Panc1 (cell line): ENCODE measurements at regions not wholly inside any gene's neighbourhood (a gene's known extent, or its start where the extent isn't known, plus 50 kb on each side); places are given as distances from the start of the nearest gene placed in this dataset.

Experiments
- ATAC-seq: fragments of 200-7000 bp; cut with Tn5 transposase; 2 replicates; pipeline ENCODE4 v1.9.1; 2020; ENCODE audit warnings: mild to moderate bottlenecking, moderate library complexity
- BruUV-seq: library from RNA; stranded (reverse); fragments of 400-500 nt; replicated peaks from 2 replicates; lab custom pipeline; 2021; lab: Mats Ljungman, UMichigan
- CTCF ChIA-PET: fragments of 300-600 bp; sonication (Branson Sonifier 250); formaldehyde crosslinking; loops from one replicate; lab custom pipeline; 2022; ENCODE audit warnings: antibody characterized with exemption; lab: Charles Lee
- POLR2A ChIA-PET: fragments of 300-600 bp; sonication (Branson Sonifier 250); formaldehyde crosslinking; loops from one replicate; lab custom pipeline; 2022; ENCODE audit warnings: antibody characterized with exemption; lab: Charles Lee
- DNase-seq: peaks from one replicate; pipeline ENCODE4 v3.0.0-alpha.2; 2010; ENCODE audit warnings: low read depth, low spot score
- H3K27ac ChIP-seq: 2 replicates; pipeline ENCODE4 v1.5.1; 2011; ENCODE audit warnings: mild to moderate bottlenecking, low read length, inconsistent platforms
- H3K27me3 ChIP-seq: fragments of 200-500 bp; sonication (Bioruptor generic); 2 replicates; pipeline ENCODE4 v1.6.0; 2014; ENCODE audit warnings: low read length, inconsistent platforms; ENCODE audit not compliant: control insufficient read depth, insufficient read depth
- H3K36me3 ChIP-seq: fragments of 200-500 bp; sonication (Bioruptor generic); 2 replicates; pipeline ENCODE4 v1.5.1; 2014; ENCODE audit warnings: inconsistent platforms, mild to moderate bottlenecking, low read length, moderate library complexity; ENCODE audit not compliant: control insufficient read depth, insufficient read depth
- H3K4me1 ChIP-seq: 2 replicates; pipeline ENCODE4 v1.5.1; 2011; ENCODE audit warnings: inconsistent platforms, mild to moderate bottlenecking, low read length, moderate library complexity; ENCODE audit not compliant: control insufficient read depth, insufficient read depth
- H3K4me3 ChIP-seq, 2 experiments: 2 replicates each; pipeline ENCODE4 v1.5.1; 2011 to 2012; ENCODE audit warnings: low read depth in 2 of 2, low read length in 2 of 2, mild to moderate bottlenecking in 2 of 2, inconsistent platforms in 1 of 2, moderate library complexity in 1 of 2
- H3K9me3 ChIP-seq: fragments of 200-500 bp; sonication (Bioruptor generic); 2 replicates; pipeline ENCODE4 v1.5.1; 2014; ENCODE audit warnings: low read depth, mild to moderate bottlenecking, inconsistent platforms, low read length, moderate library complexity; ENCODE audit not compliant: control insufficient read depth, insufficient read depth
- POLR2AphosphoS5 ChIP-seq: IDR thresholded peaks from 2 replicates; pipeline ENCODE4 v1.6.1; 2012; ENCODE audit warnings: mild to moderate bottlenecking, low read depth, low read length, moderate library complexity
- SIN3A ChIP-seq: IDR thresholded peaks from 2 replicates; pipeline ENCODE4 v1.6.1; 2012; ENCODE audit warnings: low read depth, mild to moderate bottlenecking, low read length, moderate library complexity, borderline replicate concordance; ENCODE audit not compliant: insufficient read depth
- TCF7L2 ChIP-seq: IDR thresholded peaks from 2 replicates; pipeline ENCODE4 v1.6.1; 2011; ENCODE audit warnings: mild to moderate bottlenecking, low read depth, low read length, inconsistent platforms
- in situ Hi-C: cut with HindIII; loops from 2 replicates; pipeline ENCODE4 v1.10.0; 2016; ENCODE audit warnings: low sequenced_read_pairs, low pct_unique_long_range_greater_than_20kb
- intact Hi-C: fragments of 100-400 bp; cut with micrococcal nuclease; formaldehyde crosslinking; loops from one replicate; pipeline ENCODE4 v1.10.0; 2022; ENCODE audit not compliant: unreplicated experiment
- TF ChIP-seq, protein P1 (sequence below): fragments of 450-650 bp; IDR thresholded peaks from 2 replicates; pipeline ENCODE4 v1.5.1; 2017; ENCODE audit warnings: mild to moderate bottlenecking
- TF ChIP-seq, protein P2 (sequence below), 2 experiments: IDR thresholded peaks; 2 replicates each; pipeline ENCODE4 v1.6.1; 2011 to 2012; ENCODE audit warnings: low read depth in 2 of 2, control low read depth in 1 of 2, low read length in 1 of 2, mild to moderate bottlenecking in 1 of 2, moderate library complexity in 1 of 2; ENCODE audit not compliant: insufficient read depth in 1 of 2

DNA sequence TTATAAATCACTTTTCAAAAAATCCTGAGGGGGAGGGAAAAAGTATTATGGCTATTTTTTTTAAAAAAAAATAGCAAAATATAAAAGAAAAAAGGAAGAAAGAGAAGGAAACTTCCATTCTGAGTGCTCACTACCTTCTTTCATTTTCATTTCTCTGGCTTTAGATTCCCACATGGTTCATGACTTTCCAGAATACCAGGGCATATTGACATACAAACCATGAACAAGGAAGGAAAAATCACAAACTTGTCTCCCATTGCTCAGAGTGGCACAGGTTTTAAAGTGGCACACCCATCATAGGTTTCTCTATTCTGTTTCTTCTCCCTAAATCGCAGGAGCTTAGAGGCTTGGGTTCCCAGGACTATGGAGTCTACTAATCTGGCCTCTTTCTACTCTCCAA lies 136.3 kb upstream of the CXXC4 start:
- no peaks in the 10 kb centered on the region for H3K27me3 ChIP-seq
- no peaks in the 10 kb centered on the region for H3K9me3 ChIP-seq
- in situ Hi-C loops (no loop called here), intact Hi-C loops (no loop called here)
- H3K36me3 ChIP-seq, result no peaks in the 10 kb centered on the region
- CTCF ChIA-PET, result no interaction called here
- H3K4me1 ChIP-seq, result no peaks in the 10 kb centered on the region
- no peak for TF ChIP-seq TCF7L2
- no peak for TF ChIP-seq POLR2AphosphoS5
- TF ChIP-seq, protein P1, sequence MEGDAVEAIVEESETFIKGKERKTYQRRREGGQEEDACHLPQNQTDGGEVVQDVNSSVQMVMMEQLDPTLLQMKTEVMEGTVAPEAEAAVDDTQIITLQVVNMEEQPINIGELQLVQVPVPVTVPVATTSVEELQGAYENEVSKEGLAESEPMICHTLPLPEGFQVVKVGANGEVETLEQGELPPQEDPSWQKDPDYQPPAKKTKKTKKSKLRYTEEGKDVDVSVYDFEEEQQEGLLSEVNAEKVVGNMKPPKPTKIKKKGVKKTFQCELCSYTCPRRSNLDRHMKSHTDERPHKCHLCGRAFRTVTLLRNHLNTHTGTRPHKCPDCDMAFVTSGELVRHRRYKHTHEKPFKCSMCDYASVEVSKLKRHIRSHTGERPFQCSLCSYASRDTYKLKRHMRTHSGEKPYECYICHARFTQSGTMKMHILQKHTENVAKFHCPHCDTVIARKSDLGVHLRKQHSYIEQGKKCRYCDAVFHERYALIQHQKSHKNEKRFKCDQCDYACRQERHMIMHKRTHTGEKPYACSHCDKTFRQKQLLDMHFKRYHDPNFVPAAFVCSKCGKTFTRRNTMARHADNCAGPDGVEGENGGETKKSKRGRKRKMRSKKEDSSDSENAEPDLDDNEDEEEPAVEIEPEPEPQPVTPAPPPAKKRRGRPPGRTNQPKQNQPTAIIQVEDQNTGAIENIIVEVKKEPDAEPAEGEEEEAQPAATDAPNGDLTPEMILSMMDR, result no peak
- TF ChIP-seq, protein P2, sequence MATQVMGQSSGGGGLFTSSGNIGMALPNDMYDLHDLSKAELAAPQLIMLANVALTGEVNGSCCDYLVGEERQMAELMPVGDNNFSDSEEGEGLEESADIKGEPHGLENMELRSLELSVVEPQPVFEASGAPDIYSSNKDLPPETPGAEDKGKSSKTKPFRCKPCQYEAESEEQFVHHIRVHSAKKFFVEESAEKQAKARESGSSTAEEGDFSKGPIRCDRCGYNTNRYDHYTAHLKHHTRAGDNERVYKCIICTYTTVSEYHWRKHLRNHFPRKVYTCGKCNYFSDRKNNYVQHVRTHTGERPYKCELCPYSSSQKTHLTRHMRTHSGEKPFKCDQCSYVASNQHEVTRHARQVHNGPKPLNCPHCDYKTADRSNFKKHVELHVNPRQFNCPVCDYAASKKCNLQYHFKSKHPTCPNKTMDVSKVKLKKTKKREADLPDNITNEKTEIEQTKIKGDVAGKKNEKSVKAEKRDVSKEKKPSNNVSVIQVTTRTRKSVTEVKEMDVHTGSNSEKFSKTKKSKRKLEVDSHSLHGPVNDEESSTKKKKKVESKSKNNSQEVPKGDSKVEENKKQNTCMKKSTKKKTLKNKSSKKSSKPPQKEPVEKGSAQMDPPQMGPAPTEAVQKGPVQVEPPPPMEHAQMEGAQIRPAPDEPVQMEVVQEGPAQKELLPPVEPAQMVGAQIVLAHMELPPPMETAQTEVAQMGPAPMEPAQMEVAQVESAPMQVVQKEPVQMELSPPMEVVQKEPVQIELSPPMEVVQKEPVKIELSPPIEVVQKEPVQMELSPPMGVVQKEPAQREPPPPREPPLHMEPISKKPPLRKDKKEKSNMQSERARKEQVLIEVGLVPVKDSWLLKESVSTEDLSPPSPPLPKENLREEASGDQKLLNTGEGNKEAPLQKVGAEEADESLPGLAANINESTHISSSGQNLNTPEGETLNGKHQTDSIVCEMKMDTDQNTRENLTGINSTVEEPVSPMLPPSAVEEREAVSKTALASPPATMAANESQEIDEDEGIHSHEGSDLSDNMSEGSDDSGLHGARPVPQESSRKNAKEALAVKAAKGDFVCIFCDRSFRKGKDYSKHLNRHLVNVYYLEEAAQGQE (IDR thresholded peaks at IDR 0.05; ENCODE audit: insufficient read depth in 1 of 2, low read depth in 2 of 2, low read length in 1 of 2), result no peak
- no peak for TF ChIP-seq SIN3A
- BruUV-seq, result no TSS peak
- no peak overlapping the region for H3K4me3 ChIP-seq
- no peak overlapping the region for H3K27ac ChIP-seq
- no peak for DNase-seq
- ATAC-seq, result no peak
- POLR2A ChIA-PET, result no interaction called here

DNA sequence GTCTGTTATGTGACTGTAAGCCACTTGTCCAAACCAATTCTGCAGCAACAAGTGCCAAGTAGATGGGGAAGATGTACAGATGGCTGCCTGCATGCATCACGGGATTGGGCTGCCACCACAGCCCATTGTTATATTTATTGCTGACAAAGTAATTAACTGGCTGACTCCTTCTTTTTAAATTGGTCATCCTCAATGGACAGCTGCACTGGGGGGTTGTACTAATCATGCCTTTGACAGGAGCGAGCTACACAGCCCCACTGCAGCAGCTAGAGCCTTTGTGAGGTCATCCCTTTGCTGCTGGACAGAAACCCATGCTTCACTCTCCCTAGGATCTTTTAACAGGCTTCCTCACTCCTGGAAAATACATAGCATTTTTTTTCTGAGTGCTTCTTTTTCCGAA lies 146.7 kb upstream of the CXXC4 start:
- H3K9me3 ChIP-seq, result no peaks in the 10 kb centered on the region
- no TSS peak for BruUV-seq
- TF ChIP-seq, protein P2 (IDR thresholded peaks at IDR 0.05; ENCODE audit: insufficient read depth in 1 of 2, low read depth in 2 of 2, low read length in 1 of 2), result no peak
- TF ChIP-seq, protein P1, result no peak
- no peak for TF ChIP-seq SIN3A
- no peak for TF ChIP-seq TCF7L2
- no peak for TF ChIP-seq POLR2AphosphoS5
- intact Hi-C loops, result no loop called here
- H3K27ac ChIP-seq, result no peak overlapping the region
- DNase-seq, result no peak
- no peaks in the 10 kb centered on the region for H3K36me3 ChIP-seq
- CTCF ChIA-PET, result no interaction called here
- ATAC-seq, result no peak
- H3K4me3 ChIP-seq, result no peak overlapping the region
- no peaks in the 10 kb centered on the region for H3K4me1 ChIP-seq
- no peaks in the 10 kb centered on the region for H3K27me3 ChIP-seq
- POLR2A ChIA-PET, result no interaction called here
- in situ Hi-C loops, result no loop called here
